SH-SY5Y (cell line): ENCODE measurements at regions not wholly inside any gene's neighbourhood (a gene's known extent, or its start where the extent isn't known, plus 50 kb on each side); places are given as distances from the start of the nearest gene placed in this dataset.

Experiments
- GATA2 ChIP-seq: IDR thresholded peaks from 2 replicates; pipeline ENCODE4 v1.6.1; 2011; ENCODE audit warnings: mild to moderate bottlenecking, low read depth, low read length
- GATA3 ChIP-seq: IDR thresholded peaks from 2 replicates; pipeline ENCODE4 v1.6.1; 2011; ENCODE audit warnings: low read depth, mild to moderate bottlenecking, low read length, moderate library complexity

GRCh38 chr4:104826171-104826570 is 320.5 kb upstream of the TET2 start:
- TF ChIP-seq GATA2 (no peak), GATA3 (no peak)
